ENCODE measurements at regions not wholly inside any gene's neighbourhood (a gene's known extent, or its start where the extent isn't known, plus 50 kb on each side); places are given as distances from the start of the nearest gene placed in this dataset.
A peak's percentile ranks its signal among the peaks of the same experiment; 100 is the strongest.

DNA sequence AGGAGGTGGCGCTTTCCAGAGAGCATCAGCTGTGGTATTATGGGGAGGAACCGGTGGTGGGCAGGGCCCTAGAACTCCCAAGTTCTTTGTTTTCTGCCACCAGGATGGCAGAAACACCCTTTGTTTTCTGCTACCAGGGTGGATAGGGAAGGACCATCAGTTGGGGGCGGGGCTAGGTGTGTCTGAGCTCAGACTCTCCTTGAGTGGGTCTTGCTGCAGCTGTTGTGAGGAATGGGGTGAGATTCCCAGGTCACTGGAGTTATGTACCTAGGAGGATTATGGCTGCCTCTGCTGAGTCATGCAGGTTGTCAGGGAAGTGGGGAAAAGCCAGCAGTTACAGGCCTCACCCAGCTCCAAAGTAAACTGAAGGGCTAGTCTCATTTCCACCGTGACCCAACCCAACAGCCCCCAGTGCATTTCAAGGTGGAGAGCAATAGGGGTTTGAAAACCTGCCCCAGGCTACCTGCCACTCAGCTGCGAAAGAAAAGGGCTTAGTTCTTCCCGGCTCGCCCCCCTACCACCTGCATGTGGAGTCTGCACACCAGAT is 167.8 kb upstream of the FAM241A start:
- FAIRE-seq (no peak), DNase-seq (peak in 1 of 5 donors; percentile 32)
- no peaks in the 10 kb centered on the region for H3K4me1 ChIP-seq (ENCODE audit: control insufficient read depth in 2 of 3, insufficient read depth in 2 of 3, low read depth in 1 of 3, low read length in 3 of 3)
- intact Hi-C loops (cut with DNase I), result no loop called here
- H3K36me3 ChIP-seq (ENCODE audit: control insufficient read depth in 2 of 3, insufficient read depth in 3 of 3, low read length in 3 of 3), result no peaks in the 10 kb centered on the region
- no peak overlapping the region for H3K4me3 ChIP-seq (ENCODE audit: low read length in 3 of 3)
- TF ChIP-seq CTCF (IDR thresholded peaks at IDR 0.05; ENCODE audit: borderline replicate concordance, extremely low read depth, insufficient read depth), result no peak
- H3K27me3 ChIP-seq (ENCODE audit: control insufficient read depth, insufficient read depth, low read length), result no peaks in the 10 kb centered on the region
- no peak overlapping the region for H3K9ac ChIP-seq (ENCODE audit: low read length in 3 of 3)
- H3K9me3 ChIP-seq (ENCODE audit: control insufficient read depth in 2 of 3, insufficient read depth in 1 of 3, low read length in 3 of 3), result peaks cover 0 to 4% (median 0%) of the 10 kb centered on the region in 3 donors
- no peak overlapping the region for H3K27ac ChIP-seq (ENCODE audit: low read depth in 2 of 2, low read length in 2 of 2)

DNA sequence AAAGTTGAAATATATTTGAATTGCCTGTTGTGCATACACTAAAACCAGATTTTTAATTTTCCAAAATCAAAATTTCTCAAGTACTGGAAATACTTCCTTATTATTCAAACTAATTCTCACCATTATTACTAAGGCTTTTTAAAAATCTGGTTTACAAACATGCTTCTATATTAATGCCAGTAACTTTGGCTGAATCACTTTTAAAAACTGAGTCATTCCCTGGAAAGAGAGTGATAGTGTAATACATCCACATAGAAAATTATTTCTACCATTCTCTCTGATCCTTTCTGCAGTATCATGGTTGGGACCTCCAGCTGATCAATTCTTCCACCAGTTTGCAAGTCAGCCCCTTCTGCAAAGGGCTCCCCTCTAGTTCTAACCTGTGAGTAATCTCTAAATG is 165.3 kb upstream of the FAM241A start:
- H3K27me3 ChIP-seq (ENCODE audit: control insufficient read depth, insufficient read depth, low read length), result no peaks in the 10 kb centered on the region
- H3K9ac ChIP-seq (ENCODE audit: low read length in 3 of 3), result no peak overlapping the region
- peaks cover 0 to 4% (median 0%) of the 10 kb centered on the region in 3 donors for H3K9me3 ChIP-seq (ENCODE audit: control insufficient read depth in 2 of 3, insufficient read depth in 1 of 3, low read length in 3 of 3)
- no peaks in the 10 kb centered on the region for H3K36me3 ChIP-seq (ENCODE audit: control insufficient read depth in 2 of 3, insufficient read depth in 3 of 3, low read length in 3 of 3)
- no peak for FAIRE-seq
- DNase-seq, result no peak
- no peak overlapping the region for H3K4me3 ChIP-seq (ENCODE audit: low read length in 3 of 3)
- H3K4me1 ChIP-seq (ENCODE audit: control insufficient read depth in 2 of 3, insufficient read depth in 2 of 3, low read depth in 1 of 3, low read length in 3 of 3), result no peaks in the 10 kb centered on the region
- TF ChIP-seq CTCF (IDR thresholded peaks at IDR 0.05; ENCODE audit: borderline replicate concordance, extremely low read depth, insufficient read depth), result no peak
- intact Hi-C loops (cut with DNase I), result no loop called here
- no peak overlapping the region for H3K27ac ChIP-seq (ENCODE audit: low read depth in 2 of 2, low read length in 2 of 2)

DNA sequence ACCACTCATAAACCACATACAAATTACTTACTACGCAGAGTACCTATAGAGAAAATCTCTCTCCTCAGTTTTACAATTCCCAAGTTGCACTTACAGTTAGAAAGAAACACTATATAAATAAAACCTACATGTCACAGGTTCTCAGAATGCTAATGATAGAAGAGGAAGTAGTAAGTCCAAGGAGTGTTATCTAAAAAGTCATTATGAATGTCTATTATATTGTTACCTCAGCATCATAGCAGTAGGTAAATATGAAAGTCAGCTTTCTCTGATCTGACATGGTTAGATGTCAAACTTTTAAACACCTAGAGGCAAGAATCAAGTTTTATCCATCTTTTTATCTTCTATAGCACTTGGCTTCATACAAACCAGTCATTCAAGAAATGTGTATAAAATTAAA is 163.2 kb upstream of the FAM241A start:
- intact Hi-C loops (cut with DNase I), result no loop called here
- no peak for TF ChIP-seq CTCF (IDR thresholded peaks at IDR 0.05; ENCODE audit: borderline replicate concordance, extremely low read depth, insufficient read depth)
- FAIRE-seq, result no peak

More for the DNA sequence above, 163.2 kb upstream of the FAM241A start:
- no peaks in the 10 kb centered on the region for H3K27me3 ChIP-seq (ENCODE audit: control insufficient read depth, insufficient read depth, low read length)
- no peaks in the 10 kb centered on the region for H3K4me1 ChIP-seq (ENCODE audit: control insufficient read depth in 2 of 3, insufficient read depth in 2 of 3, low read depth in 1 of 3, low read length in 3 of 3)
- H3K36me3 ChIP-seq (ENCODE audit: control insufficient read depth in 2 of 3, insufficient read depth in 3 of 3, low read length in 3 of 3), result no peaks in the 10 kb centered on the region
- no peak for DNase-seq
- H3K9ac ChIP-seq (ENCODE audit: low read length in 3 of 3), result no peak overlapping the region
- H3K9me3 ChIP-seq (ENCODE audit: control insufficient read depth in 2 of 3, insufficient read depth in 1 of 3, low read length in 3 of 3), result no peaks in the 10 kb centered on the region
- no peak overlapping the region for H3K4me3 ChIP-seq (ENCODE audit: low read length in 3 of 3)
- H3K27ac ChIP-seq (ENCODE audit: low read depth in 2 of 2, low read length in 2 of 2), result no peak overlapping the region
